ENCODE measurements at regions not wholly inside any gene's neighbourhood (a gene's known extent, or its start where the extent isn't known, plus 50 kb on each side); places are given as distances from the start of the nearest gene placed in this dataset.

GRCh38 chr2:155115846-155116245 lies 417.4 kb downstream of the KCNJ3 start:
- no peak for DNase-seq
- TF ChIP-seq, protein P1, sequence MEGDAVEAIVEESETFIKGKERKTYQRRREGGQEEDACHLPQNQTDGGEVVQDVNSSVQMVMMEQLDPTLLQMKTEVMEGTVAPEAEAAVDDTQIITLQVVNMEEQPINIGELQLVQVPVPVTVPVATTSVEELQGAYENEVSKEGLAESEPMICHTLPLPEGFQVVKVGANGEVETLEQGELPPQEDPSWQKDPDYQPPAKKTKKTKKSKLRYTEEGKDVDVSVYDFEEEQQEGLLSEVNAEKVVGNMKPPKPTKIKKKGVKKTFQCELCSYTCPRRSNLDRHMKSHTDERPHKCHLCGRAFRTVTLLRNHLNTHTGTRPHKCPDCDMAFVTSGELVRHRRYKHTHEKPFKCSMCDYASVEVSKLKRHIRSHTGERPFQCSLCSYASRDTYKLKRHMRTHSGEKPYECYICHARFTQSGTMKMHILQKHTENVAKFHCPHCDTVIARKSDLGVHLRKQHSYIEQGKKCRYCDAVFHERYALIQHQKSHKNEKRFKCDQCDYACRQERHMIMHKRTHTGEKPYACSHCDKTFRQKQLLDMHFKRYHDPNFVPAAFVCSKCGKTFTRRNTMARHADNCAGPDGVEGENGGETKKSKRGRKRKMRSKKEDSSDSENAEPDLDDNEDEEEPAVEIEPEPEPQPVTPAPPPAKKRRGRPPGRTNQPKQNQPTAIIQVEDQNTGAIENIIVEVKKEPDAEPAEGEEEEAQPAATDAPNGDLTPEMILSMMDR (conservative IDR thresholded peaks at IDR 0.05) = no peak
- Mint-ChIP-seq H3K27me3 (ENCODE audit: low read depth) (no peaks in the 10 kb centered on the region), H3K4me3 (no peak overlapping the region), H3K4me1 (peaks cover 0 to 4% of the 10 kb centered on the region in 2 experiments; a peak in 1 of 4 replicates), H3K36me3 (ENCODE audit: insufficient read depth in 1 of 3, low read depth in 3 of 3) (0 out of 7 replicates have a peak, but pooled peaks cover 0 to 1% (median 0%) of the 10 kb centered on the region in 3 experiments), H3K27ac (no peak overlapping the region), H3K9me3 (no peaks in the 10 kb centered on the region)
- Histone ChIP-seq H3K79me2 (ENCODE audit: insufficient read depth, low read length) (no peaks in the 10 kb centered on the region), H3K23ac (ENCODE audit: insufficient read length, low read depth, low read length) (no peak overlapping the region), H3K4me1 (ENCODE audit: insufficient read depth, low read length) (no peaks in the 10 kb centered on the region), H2AK5ac (ENCODE audit: insufficient read length, low read length) (no peak overlapping the region), H4K20me1 (ENCODE audit: control insufficient read depth, insufficient read depth, insufficient read length) (no peaks in the 10 kb centered on the region), H3K9ac (ENCODE audit: extremely low read depth, insufficient read length, low read length) (no peak overlapping the region), H4K8ac (replicated peaks; ENCODE audit: insufficient read length, low read depth, low read length) (no peak overlapping the region), H2AFZ (ENCODE audit: low read length) (no peak overlapping the region), H2BK15ac (ENCODE audit: low read depth, low read length) (no peak overlapping the region), H2BK120ac (ENCODE audit: low read depth, low read length, poor library complexity, severe bottlenecking) (no peak overlapping the region), H2BK12ac (ENCODE audit: insufficient read length, low read depth, low read length) (no peak overlapping the region), H3K27me3 (ENCODE audit: insufficient read depth, low read length) (no peaks in the 10 kb centered on the region), H3K23me2 (ENCODE audit: insufficient read length, low read depth, low read length, poor library complexity, severe bottlenecking) (no peaks in the 10 kb centered on the region), H3K9me3 (ENCODE audit: control insufficient read depth, low read depth, low read length) (no peaks in the 10 kb centered on the region), H2BK20ac (ENCODE audit: low read depth, low read length, poor library complexity, severe bottlenecking) (no peak overlapping the region), H3K18ac (ENCODE audit: insufficient read length, low read depth, low read length) (no peak overlapping the region), H4K5ac (ENCODE audit: insufficient read length, low read depth, low read length) (no peak overlapping the region), H2BK5ac (ENCODE audit: insufficient read length, low read length) (no peak overlapping the region), H3K14ac (ENCODE audit: insufficient read depth, low read length) (no peak overlapping the region), H3K79me1 (ENCODE audit: insufficient read depth, low read depth, low read length, poor library complexity, severe bottlenecking) (no peaks in the 10 kb centered on the region), H3K4ac (ENCODE audit: low read depth, low read length) (no peak overlapping the region), H3T11ph (ENCODE audit: low read length) (no peak overlapping the region), H3K56ac (ENCODE audit: insufficient read length, low read depth, low read length) (no peak overlapping the region), H3K4me2 (ENCODE audit: insufficient read depth, insufficient read length, low read length) (no peak overlapping the region), H4K91ac (ENCODE audit: insufficient read length, low read depth, low read length) (no peak overlapping the region), H3K27ac (ENCODE audit: insufficient read length, low read depth, low read length) (no peak overlapping the region)
- WGBS (ENCODE audit: extremely low coverage, insufficient read length, low lambda C conversion rate) = no CpG with 5 or more reads among the region's 1 CpG

Measured in H9 (cell line).